Brain microvascular endothelial cell (primary cell): ENCODE measurements at regions not wholly inside any gene's neighbourhood (a gene's known extent, or its start where the extent isn't known, plus 50 kb on each side); places are given as distances from the start of the nearest gene placed in this dataset.
"Not testable (repeated sequence)": the region's sequence is repeated elsewhere in the genome, so short reads cannot be mapped to it uniquely, and the experiment has no call there.

Experiments
- DNase-seq: peaks from one replicate; pipeline ENCODE4 v3.0.0-alpha.2; 2020
- H3K27ac ChIP-seq: fragments of 250-450 bp; sonication (Bioruptor Pico); 2 replicates; pipeline ENCODE4 v1.5.1; 2020; ENCODE audit warnings: mild to moderate bottlenecking, moderate library complexity
- H3K27me3 ChIP-seq: fragments of 250-450 bp; sonication (Bioruptor Pico); replicated peaks from 2 replicates; pipeline ENCODE4 v1.5.1; 2020; ENCODE audit warnings: mild to moderate bottlenecking
- H3K36me3 ChIP-seq: fragments of 250-450 bp; sonication (Bioruptor Pico); replicated peaks from 2 replicates; pipeline ENCODE4 v1.5.1; 2020; ENCODE audit warnings: mild to moderate bottlenecking
- H3K4me3 ChIP-seq: 2 replicates; pipeline ENCODE4 v1.5.1; 2011; ENCODE audit warnings: low read depth, mild to moderate bottlenecking, control low read depth, low read length, moderate library complexity
- CTCF ChIP-seq: IDR thresholded peaks from 2 replicates; pipeline ENCODE4 v1.5.1; 2011; ENCODE audit warnings: low read depth, mild to moderate bottlenecking, moderate library complexity, low read length, control low read depth, inconsistent platforms; ENCODE audit errors: missing control alignments
- in situ Hi-C: cut with HindIII; loops from 2 replicates; pipeline ENCODE4 v1.10.0; 2017; ENCODE audit warnings: low sequenced_read_pairs, low pct_ligation_motif_present

- DNase-seq, result no peak
- H3K27me3 ChIP-seq, result no peaks in the 10 kb centered on the region
- in situ Hi-C loops, result no loop called here
- no peak for TF ChIP-seq CTCF
- no peak overlapping the region for H3K27ac ChIP-seq
- no peaks in the 10 kb centered on the region for H3K36me3 ChIP-seq
- H3K4me3 ChIP-seq, result no peak overlapping the region
Measured at GRCh38 chr2:121833358-121833723, 77.9 kb downstream of the TSN start.

- no peaks in the 10 kb centered on the region for H3K27me3 ChIP-seq
- H3K27ac ChIP-seq, result no peak overlapping the region
- DNase-seq, result no peak
- no peaks in the 10 kb centered on the region for H3K36me3 ChIP-seq
- in situ Hi-C loops, result no loop called here
- H3K4me3 ChIP-seq, result no peak overlapping the region
- no peak for TF ChIP-seq CTCF
Measured at GRCh38 chr2:121836611-121837010, 81.2 kb downstream of the TSN start.

- Histone ChIP-seq H3K36me3 (no peaks in the 10 kb centered on the region), H3K4me3 (no peak overlapping the region), H3K27me3 (no peaks in the 10 kb centered on the region), H3K27ac (no peak overlapping the region)
- TF ChIP-seq CTCF, result no peak
- in situ Hi-C loops, result no loop called here
- no peak for DNase-seq
Measured at GRCh38 chr2:121837591-121837990, 82.1 kb downstream of the TSN start.

GRCh38 chr2:121838551-121838950, 83.1 kb downstream of the TSN start:
- no peak for DNase-seq
- Histone ChIP-seq H3K36me3 (no peaks in the 10 kb centered on the region), H3K27ac (no peak overlapping the region), H3K4me3 (no peak overlapping the region), H3K27me3 (no peaks in the 10 kb centered on the region)
- in situ Hi-C loops, result no loop called here
- TF ChIP-seq CTCF, result no peak

GRCh38 chr2:121839584-121839983, 84.1 kb downstream of the TSN start:
- in situ Hi-C loops, result no loop called here
- Histone ChIP-seq H3K36me3 (no peaks in the 10 kb centered on the region), H3K27me3 (no peaks in the 10 kb centered on the region)

GRCh38 chr2:121849236-121849635, 93.8 kb downstream of the TSN start:
- TF ChIP-seq CTCF, result no peak
- H3K27me3 ChIP-seq, result no peaks in the 10 kb centered on the region
- DNase-seq, result no peak
- H3K4me3 ChIP-seq, result no peak overlapping the region
- H3K36me3 ChIP-seq, result no peaks in the 10 kb centered on the region
- in situ Hi-C loops, result no loop called here
- H3K27ac ChIP-seq, result no peak overlapping the region

More at GRCh38 chr2:121839584-121839983, 84.1 kb downstream of the TSN start:
- Histone ChIP-seq H3K27ac (no peak overlapping the region), H3K4me3 (no peak overlapping the region)
- no peak for DNase-seq
- no peak for TF ChIP-seq CTCF

- H3K36me3 ChIP-seq, in situ Hi-C loops, H3K27me3 ChIP-seq, H3K27ac ChIP-seq, DNase-seq, H3K4me3 ChIP-seq: not testable (repeated sequence)
Measured at GRCh38 chr2:121853149-121853548, 97.7 kb downstream of the TSN start.
